CD4-positive, alpha-beta T cell treated with Interleukin-17A for 4 hours (primary cell): ENCODE measurements at regions not wholly inside any gene's neighbourhood (a gene's known extent, or its start where the extent isn't known, plus 50 kb on each side); places are given as distances from the start of the nearest gene placed in this dataset.

Experiments used
- DNase-seq: peaks from one replicate; pipeline ENCODE4 v3.0.0-alpha.2; 2020; ENCODE audit warnings: mixed read lengths

DNA sequence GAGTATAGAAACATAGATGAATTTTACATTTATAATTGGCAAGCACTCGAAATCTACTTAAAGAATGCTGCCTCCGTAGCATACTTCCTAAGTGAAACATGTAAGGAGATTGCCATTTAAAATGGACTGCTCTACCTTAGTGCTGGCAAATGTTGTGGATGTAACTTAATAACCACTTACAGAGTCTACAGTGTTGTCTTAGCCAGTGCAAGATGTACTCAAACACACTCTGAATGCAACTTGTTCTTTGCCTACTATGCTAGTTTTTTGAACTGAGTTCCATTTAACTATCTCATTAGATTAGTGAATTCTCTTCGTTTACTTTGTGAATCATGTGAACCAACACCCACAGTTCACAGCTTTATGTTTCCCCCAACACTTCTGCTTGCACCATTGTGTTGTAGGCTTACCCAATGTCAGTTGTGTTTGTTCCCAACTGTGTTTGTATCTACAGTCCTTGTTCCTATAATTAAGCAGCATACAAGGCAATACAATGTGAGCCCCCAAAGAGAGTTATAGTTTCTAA lies 345.5 kb upstream of the LYPLAL1 start:
- no peak for DNase-seq

DNA sequence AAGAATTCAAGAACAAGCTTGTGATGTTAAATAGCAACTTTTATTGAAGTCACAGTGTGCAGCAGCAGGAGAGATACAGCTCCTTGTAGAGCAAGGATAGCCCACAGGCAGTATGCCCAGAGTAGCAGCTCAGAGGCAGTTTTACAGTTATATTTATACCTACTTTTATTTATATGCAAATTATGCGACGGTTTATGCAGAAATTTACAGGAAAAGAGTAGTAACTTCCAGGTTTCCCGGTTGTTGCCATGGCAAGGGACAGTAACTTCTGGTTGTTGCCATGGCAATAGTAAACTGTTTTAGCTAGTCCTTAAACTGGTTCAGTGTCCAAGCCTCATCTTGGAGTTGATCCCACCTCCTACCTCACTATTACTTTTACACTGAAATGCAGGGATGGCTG lies 344.6 kb upstream of the LYPLAL1 start:
- DNase-seq, result no peak

DNA sequence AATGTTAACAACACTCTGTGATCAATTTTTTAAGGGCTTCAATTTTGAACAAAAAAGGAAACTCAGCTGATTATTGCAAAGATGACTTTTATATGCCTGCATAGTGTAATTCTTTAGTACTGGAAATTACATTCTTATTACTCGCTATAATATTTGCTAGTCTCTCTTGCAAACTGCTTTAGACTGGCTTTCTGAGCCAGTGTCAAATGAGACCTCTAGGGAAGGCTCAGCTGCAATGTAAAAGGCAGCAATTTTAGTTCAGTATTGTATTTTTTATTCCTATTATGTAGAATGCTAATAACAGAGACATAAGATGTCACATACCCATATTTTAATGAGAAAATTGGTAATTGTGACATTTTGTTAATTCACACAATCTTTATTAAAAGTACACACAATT lies 338.1 kb upstream of the LYPLAL1 start:
- DNase-seq, result no peak

DNA sequence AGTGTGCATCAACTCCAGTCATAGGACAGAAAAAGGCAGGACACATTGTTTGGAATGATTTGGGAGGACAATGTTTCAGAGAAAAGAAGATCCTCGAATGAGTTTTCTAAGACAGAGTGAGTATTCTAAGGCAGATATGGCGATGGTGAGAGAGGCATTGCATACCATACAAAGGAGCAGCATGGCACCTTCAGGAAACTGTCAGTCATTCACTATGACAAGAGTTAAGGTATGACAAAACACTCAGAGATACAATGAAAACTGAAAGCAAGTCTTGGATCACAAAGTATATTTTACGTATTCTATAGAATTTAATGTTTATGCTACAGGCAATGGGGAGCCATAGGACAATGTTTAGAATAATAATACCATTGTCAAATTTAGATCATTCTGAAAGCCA lies 337.4 kb upstream of the LYPLAL1 start:
- DNase-seq, result no peak

DNA sequence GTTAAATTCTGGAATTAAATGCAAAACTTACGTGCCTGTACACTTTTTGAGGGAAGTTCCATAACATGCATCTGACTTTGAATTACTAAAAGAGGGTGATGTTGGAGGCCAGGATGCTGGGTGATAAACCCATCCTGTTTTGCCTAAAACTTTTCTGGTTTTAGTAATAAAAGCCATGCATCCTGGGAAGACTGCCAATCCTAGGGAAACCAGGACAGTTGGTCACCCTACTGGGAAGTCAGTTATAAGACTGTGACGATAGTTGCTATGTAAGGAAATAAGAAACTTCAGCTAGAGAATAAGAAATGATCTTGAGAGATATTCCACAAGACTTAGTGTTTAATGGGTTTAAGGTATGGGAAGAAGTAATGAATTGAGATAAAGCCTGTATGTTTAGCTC lies 336.6 kb upstream of the LYPLAL1 start:
- no peak for DNase-seq

DNA sequence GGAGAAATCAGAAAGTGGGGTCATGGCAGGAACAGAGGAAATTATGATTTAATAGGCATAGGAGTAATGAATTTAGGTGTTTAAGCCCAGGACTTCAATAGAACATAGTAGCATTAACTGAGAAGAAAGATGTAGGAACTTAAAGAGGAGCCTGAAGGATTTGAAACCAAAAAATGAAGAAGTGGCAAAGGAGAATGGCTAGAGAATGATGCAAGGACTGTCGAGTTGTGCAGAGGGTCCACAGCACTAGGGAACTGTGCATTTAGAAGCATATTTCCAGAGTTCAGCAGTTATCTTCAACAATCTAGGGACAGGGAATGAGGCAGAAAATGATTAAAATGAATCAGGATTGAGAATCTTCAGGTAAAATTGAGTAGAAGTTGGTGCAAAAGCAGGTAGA lies 328.1 kb upstream of the LYPLAL1 start:
- no peak for DNase-seq

DNA sequence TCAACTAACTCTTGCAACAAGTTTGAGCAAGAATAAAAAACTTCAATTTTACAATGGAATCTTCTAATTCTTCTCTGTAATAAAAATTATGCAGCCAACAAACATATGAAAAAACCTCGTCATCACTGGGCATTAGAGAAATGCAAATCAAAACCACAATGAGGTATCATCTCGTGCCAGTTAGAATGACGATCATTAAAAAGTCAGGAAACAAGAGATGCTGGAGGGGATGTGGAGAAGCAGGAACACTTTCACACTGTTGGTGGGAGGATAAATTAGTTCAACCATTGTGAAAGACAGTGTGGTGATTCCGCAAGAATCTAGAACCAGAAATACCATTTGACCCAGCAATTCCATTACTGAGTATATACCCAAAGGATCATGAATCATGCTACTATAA lies 327.5 kb upstream of the LYPLAL1 start:
- DNase-seq, result no peak

DNA sequence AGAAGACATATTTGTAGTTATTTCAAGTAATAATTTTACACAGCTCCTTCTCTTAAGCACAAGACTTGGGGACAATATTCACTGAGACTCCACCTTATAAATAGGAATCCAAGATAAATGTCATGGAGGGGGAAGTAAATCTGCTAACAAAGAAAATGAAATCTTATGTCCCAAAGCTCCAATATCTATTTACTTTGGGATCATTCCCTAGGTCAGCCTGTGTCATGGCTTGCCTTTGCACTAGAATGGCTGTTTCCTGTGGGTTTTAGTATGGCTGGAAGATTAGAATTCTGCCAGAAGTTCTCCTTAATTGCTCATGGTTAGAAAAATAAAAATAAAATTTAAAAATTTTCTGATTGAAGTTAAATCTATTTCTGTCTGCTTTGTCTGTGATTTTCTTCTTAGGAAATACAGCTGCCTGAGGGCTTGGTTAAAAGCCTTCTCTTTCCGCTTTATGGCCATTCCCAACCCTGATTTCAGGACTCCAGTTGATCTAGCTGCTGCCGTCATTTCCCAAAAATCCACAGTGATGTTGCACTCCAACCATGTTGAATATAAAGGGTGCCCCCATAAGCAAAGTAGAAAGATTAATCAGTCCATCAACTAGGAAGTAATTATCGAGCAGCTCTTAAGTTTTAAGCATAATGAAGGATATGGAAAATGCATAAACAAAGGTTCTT lies 326.4 kb upstream of the LYPLAL1 start:
- no peak for DNase-seq

DNA sequence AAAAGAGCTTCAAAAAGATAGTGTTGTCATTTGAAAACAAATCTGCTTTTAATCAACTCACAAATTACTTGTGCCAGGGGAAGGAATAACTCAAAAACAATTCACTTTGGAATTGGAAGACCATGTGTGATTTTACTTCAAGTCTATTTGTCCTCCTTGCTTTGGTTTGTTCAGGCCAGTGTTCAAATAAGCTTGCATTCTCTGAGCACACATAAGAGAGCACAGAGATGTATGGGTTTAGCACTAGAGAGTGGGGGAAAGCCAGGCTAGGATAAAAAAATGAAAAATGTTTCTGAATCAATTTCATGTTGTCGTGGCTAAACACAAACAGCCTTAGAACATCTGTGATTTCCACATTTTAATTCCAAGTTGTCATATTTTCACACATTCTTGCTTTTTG lies 325.7 kb upstream of the LYPLAL1 start:
- DNase-seq, result no peak

DNA sequence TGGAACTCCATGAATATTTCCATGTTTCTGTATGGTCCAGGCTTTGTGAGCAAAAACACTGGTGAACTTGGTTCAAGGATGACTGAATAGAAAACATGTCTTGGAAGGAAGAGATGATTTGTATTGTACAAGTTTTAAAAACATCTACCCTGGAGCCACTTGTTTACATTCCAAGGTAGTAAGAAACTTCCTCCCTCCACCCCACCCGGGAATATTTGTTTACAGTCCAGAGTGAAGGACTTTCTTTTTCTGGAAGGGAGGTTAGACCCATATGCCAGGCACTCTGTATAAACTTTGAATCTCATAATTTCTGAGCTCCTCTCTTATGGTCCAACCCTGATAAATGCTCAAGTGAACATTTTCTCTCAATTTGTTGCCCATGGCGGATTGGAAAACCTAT lies 323.3 kb upstream of the LYPLAL1 start:
- DNase-seq, result no peak

DNA sequence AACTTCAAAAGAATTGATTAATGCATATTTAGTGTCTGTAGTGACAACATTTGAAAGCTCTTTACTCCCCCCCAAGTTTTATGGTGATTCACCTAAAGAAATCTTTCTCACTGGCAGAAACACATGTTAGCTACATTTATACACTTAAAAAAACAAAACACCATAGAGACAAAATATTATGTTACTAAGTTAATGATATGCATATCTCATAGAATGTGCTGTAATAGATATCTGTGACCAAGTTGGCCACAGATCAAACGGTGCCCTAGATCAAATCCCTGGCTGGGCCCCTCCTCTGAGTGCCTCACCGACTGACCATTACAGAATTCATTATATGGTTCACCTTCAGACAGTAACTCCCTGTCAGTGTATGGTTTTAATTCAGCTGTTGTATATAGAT lies 322.1 kb upstream of the LYPLAL1 start:
- DNase-seq, result no peak

DNA sequence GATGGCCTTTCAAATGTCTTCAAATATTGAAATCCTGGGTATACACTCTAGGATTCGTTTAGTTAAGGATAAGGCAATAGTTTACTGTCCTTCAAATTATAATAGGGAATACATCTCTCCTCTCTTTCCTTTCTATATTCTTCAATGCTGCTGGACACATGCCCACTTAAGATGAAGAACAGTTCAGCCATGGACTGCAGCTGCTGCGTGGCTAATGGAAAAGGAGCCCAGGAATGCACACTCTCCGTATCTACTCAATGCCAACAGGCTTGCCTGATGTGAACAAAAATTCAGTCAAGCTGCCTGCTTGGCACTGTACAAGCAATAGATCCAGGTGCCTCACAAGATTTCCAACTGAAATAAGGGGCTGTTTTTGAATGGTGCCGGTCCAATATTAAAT lies 321.2 kb upstream of the LYPLAL1 start:
- no peak for DNase-seq

DNA sequence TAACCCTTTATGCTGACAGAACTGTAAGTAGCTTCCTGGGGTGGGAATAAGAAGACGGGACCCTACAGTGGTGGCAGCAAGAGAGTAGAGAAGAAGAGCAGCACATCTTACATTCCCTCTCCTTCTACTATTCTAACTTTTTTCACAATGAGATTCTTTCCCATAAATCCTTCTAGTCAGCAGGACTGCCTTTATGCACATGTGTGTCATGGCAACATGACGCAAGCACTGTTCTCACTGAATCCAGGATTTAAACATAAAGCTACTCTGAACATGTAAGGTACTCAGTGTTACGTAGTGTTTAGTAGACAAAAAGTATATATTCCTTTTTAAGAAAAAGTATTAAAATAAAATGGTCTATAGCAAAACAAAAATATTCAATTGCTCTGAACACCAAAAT lies 309.7 kb upstream of the LYPLAL1 start:
- no peak for DNase-seq

DNA sequence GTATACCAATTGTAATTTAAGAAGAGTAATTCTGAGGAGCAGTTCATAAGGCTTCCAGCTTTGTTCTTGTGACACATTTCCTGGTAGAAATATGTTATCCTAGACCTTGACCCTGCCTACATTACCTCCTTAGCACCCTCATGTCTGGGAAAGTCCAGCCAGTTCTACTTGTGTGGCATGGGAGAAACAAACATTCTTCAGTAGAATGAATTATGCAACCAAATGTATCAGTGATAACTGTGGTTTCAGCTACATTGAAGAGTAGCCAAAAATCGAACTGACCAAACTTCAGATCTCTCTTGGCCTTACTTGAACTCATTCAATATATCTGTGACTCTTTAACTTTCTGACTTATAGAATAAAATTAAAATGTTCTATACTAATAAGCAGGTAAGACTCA lies 308.1 kb upstream of the LYPLAL1 start:
- DNase-seq, result no peak

DNA sequence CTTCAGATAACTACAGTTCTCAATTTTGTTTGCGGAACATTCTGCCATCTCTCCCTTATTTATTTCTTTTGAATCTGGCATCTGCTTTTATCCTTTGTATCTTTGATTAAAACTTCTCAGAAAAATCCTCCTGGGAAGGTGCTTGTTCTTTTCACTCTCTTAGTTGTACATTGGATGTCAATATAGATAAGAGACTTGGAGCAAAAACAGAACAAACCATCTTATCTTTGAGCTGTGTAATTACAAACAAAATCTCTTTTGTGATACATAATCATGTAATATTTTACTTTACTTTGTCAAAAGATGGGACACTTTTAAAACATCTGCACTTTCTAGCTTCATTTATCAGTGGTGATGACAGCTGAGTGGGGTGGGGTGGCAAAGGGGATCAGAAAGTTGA lies 307.2 kb upstream of the LYPLAL1 start:
- DNase-seq, result no peak

DNA sequence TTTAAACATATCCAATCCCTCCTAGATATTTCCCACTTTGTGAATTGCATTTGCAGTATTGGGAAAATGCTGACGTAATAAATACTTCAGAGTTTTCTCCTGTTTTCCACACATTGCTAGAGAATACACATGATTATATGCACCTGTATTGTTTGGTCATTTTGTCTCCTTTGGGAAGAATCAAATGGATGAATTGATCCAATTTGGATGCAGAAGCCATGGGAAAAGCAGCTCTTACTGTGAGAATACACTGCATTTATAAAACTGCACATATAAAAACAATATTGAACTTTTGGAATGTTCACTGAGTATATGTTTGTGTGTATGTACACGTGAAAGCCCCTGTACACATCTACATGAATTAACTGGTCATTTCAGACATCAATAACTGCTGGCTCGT lies 306.6 kb upstream of the LYPLAL1 start:
- no peak for DNase-seq

DNA sequence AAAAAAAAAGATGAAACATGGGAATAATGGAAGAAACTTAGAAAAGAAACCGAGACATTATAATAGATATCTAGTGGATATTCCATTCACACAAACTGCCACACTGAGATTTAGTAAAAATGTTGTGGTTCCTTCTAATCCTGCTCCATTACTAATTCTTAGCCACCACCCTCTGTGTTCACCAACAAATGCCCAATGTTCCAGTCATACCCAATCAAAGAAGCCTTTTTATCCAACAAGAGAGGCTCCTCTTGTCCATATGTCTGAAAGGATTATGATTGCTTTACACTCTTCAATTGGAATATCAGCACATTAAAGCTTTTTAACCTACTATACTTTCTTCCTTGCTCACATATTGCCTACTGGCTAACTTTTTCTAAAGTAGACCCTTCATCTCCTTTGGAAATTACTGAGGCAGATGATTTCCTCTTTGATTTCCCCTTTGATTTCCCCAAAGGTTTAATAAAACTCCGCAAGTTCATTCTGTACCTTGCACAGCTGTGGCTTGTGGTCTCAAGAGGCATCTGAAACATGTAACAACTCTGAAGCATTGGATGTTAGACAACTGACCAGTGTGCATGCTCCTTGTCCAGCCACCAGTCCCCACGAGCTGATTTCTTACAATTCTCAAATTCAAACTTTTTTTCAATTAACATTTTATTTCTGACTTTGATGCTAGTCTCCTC lies 305.6 kb upstream of the LYPLAL1 start:
- DNase-seq, result no peak

DNA sequence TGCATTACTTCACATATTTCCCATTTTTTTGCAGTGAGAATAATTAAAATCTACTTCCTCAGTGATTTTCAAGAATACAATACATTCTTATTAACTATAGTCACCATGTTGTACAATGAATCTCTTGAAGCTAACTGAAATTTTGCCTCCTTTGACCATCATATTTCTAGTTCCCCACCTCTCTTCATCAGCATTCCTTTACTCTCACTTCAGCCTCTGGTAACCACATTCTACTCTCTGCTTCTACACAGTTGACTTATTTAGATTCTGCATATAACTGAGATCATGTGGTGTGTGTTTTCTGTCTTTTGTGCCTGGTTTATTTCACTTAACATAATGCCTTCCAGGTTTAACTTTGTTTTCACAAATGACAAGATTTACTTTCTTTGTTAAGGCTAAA lies 304.4 kb upstream of the LYPLAL1 start:
- no peak for DNase-seq

DNA sequence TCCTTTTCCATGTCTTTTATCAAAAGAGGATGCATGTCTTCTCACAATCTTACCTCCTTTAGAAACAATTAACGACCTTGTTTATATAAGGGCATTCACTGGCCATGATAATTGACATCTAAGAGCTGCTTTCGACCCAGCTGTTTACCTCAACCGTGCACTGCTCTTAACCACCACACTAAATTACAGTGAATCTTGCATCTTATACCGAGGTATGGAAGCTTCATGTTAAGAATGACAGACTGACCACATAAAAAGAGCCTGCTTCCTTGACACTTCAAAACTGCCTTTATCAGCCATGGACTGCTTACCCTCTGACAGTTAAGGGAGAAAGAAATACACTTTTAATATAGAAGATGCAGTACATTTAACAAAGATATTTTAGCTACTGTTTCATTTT lies 301.7 kb upstream of the LYPLAL1 start:
- DNase-seq, result no peak

DNA sequence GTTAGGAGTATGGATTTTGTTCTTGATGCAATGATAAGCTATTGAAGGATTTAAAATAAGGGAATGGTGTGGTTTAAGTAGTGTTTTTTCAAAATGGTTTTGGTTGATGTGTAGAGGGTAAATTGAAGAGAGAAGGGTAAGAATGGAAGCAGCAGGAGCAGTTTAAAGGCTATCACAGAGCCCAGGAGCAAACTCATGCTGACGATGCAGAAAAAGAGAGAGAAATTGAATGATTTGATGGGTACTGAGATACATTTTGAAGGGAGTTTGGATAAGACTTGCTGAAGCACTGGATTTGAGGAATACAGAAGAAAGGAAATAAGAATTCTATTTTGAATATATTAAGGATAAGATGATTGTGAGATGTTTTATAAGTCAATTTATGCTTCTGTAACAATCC lies 300.8 kb upstream of the LYPLAL1 start:
- DNase-seq, result no peak

DNA sequence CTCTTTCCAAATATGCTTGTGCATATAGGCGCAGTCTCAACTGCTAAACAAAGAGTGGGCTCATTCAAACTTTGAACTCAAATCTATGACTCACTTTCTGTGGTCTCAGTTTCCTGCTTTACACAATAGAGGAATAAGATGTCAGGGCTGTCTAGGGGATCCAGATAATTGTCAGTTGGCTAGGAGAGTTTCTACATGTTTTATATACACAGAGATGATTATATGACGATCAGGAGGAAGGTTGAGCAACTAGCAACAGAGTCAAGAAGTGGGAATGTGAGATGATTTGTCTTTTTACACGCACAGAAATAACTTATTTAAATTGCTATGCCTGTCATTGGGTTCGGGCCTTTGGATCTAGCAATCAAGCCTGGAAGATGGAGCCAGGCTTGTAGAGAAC lies 299.4 kb upstream of the LYPLAL1 start:
- DNase-seq, result no peak

DNA sequence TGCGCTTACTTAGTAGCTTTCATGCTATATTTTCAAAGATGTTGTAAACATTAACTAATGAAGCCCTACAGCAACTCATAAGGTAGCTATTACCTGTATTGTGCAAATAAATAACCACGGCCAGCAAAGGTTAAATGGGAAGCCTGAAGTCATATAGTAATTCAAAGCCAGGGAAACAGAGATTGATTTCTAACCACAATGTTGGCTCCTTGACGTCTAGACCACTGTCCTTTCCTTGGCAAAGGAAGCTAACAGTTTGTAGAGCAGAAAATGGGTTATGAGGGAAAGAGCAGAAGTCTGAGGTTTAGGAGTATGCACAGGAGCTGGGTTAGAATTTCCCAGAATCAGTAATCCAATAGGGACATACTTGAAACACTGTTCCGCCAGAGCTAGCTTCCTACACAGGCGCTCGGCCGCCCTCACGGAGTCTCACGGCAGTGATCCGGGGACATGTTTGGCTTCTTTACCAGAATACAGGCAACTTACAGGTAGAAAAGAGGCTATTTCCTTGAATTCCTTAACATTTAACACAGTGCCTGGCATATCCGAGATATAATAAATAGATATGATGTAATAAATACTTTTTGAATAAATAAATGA lies 298.8 kb upstream of the LYPLAL1 start:
- no peak for DNase-seq

DNA sequence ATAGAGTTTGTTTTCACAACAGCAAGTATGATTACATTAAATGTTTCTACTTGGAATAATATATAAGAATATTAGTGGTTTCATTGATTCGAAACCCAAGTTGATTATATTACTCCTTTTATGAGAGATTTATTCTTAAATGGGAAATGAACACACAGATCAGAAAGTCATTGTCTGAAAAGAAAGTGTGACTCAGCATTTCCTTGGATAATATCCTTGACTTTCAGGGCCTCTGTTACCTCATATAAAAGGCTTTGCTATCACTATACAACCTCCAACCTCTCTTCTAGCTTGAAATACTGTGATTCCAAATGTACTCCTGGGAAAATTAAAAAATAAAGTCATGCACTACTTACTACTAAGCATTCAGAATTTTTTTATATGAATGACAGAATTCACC lies 295.3 kb upstream of the LYPLAL1 start:
- no peak for DNase-seq

DNA sequence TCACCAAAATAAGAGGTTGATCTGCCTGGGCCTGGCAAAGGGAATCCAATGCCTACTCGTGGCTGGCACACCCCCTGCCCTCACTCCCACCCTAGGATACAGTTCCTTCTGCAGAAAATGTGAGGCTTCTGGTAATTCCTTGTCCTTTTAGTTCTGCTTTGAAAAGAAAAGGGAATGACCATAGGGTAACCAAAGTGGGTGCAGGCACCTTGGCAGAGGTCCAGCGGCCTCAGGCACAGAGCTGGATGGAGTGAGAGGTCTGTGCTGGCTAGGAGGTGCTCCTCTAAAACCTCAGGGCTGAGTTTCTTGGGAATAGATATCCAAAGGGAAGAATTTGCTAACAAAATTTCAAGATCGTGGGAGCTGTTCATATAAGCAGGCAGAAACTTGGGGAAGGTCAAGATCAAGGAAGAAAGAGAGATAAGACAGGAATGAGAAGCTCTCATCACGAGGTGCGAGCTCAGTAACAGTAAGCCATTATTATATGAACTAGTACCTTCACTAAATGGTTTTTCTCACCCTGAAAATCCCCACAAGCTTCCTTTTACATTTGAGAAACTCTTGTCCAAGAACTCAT lies 293.1 kb upstream of the LYPLAL1 start:
- no peak for DNase-seq
